Heart left ventricle (tissue), 16 donors: ENCODE measurements at regions not wholly inside any gene's neighbourhood (a gene's known extent, or its start where the extent isn't known, plus 50 kb on each side); places are given as distances from the start of the nearest gene placed in this dataset.

Source experiments
- ATAC-seq, 4 donors: fragments of 200-7000 bp; cut with Tn5 transposase; one replicate each; pipeline ENCODE4 v1.9.1; 2020 to 2022; ENCODE audit warnings: moderate library complexity in 4 of 4, mild to moderate bottlenecking in 3 of 4, moderate number of reproducible peaks in 1 of 4
- DNase-seq, 5 donors: peaks; one replicate each; pipeline ENCODE4 v3.0.0-alpha.2; 2020
- H3K27ac ChIP-seq, 12 donors: fragments of 200-600 bp; sonication (generic) in 4 of 12; one replicate each; pipeline versions ENCODE4 v1.5.0 to v1.8.0; 2016 to 2022; ENCODE audit warnings: mild to moderate bottlenecking in 2 of 12
- H3K27me3 ChIP-seq, 9 donors: fragments of 200-600 bp; sonication (generic) in 2 of 9; one replicate each; pipeline versions ENCODE4 v1.5.1 to v1.8.0; 2016 to 2022; ENCODE audit warnings: mild to moderate bottlenecking in 3 of 9
- H3K36me3 ChIP-seq, 9 donors: fragments of 200-600 bp; sonication (generic) in 2 of 9; one replicate each; pipeline versions ENCODE4 v1.5.0 to v1.8.0; 2018 to 2022; ENCODE audit warnings: mild to moderate bottlenecking in 2 of 9
- H3K4me1 ChIP-seq, 12 donors: fragments of 200-600 bp; sonication (generic) in 4 of 12; one replicate each; pipeline versions ENCODE4 v1.5.0 to v1.8.0; 2016 to 2022; ENCODE audit warnings: mild to moderate bottlenecking in 3 of 12
- H3K4me3 ChIP-seq, 12 donors: fragments of 200-600 bp; sonication (generic) in 4 of 12; one replicate each; pipeline versions ENCODE4 v1.5.0 to v1.8.0; 2017 to 2022; ENCODE audit warnings: mild to moderate bottlenecking in 9 of 12, moderate library complexity in 4 of 12
- H3K9me3 ChIP-seq, 12 donors: fragments of 200-600 bp; sonication (generic) in 4 of 12; one replicate each; pipeline versions ENCODE4 v1.5.0 to v1.8.0; 2016 to 2022; ENCODE audit warnings: mild to moderate bottlenecking in 1 of 12
- CTCF ChIP-seq, 12 donors: fragments of 200-600 bp; sonication (generic) in 4 of 12; IDR thresholded peaks; one replicate each; pipeline versions ENCODE4 v1.5.0 to v1.8.0; 2018 to 2022; ENCODE audit warnings: antibody characterized with exemption in 12 of 12, mild to moderate bottlenecking in 5 of 12
- POLR2A ChIP-seq, 2 donors: fragments of 450-650 bp; IDR thresholded peaks; one replicate each; pipeline ENCODE4 v1.6.1; 2017; ENCODE audit warnings: antibody characterized with exemption in 2 of 2, mild to moderate bottlenecking in 2 of 2, moderate library complexity in 2 of 2
- WGBS, 4 donors: extraction: QIAGEN DNeasy Blood & Tissue Kit in 2 of 4; methylation state at CpG; one replicate each; pipeline versions ENCODE4 v1.1.5 to v1.1.7; 2013 to 2018; 5-methylcytosine and 5-hydroxymethylcytosine counted together
- intact Hi-C, 10 donors: fragments of 100-400 bp; cut with DNase I; formaldehyde crosslinking; loops; one replicate each; pipeline versions ENCODE4 v1.11.1 to v1.14.2; 2022
- donor health status: ischemic (EF 13 %, LVEDD 7.1; RV severe dilation, severe dysfunction).
- donor health status: healthy with polysubstance abuse.
- donor health status: DM: no; HTN: yes; CAD: no.
- donor health status: DM: no; HTN: no; CAD: no.
- donor health status: ischemic (EF 25% LVEDD 6.9; RV normal size, moderate dysfunction).
- donor health status: ischemic (EF 25% LVEDD 5.7; RV mildly dilated, moderate dysfunction).
- donor health status: healthy.
- donor health status: DM: yes; HTN: yes; CAD: no.
- donor health status: ischemic (EF 35%, LVEDD 5.7; RV mildly dilated, moderate dysfunction).
- donor health status: nonischemic (EF 11% LVEDD 7.7; RV severe dilation, severe dysfunction).
- donor health status: DM: yes; HTN: yes; CAD: no.
- donor health status: PGD.
- donor health status: ischemic (EF 29% LVEDD 5.4; RV normal size, mild dysfunction).
- donor health status: nonischemic (EF 23%, LVEDD 6.1; RV moderate dilation, normal function).

- H3K27me3 ChIP-seq, result no peaks in the 10 kb centered on the region
- WGBS, 4 donors, result 80 to 88% (median 85%) methylated on average over 1 of the region's 1 CpG
- ATAC-seq (no peak), DNase-seq (no peak)
- peaks cover 0 to 12% (median 0%) of the 10 kb centered on the region in 12 donors for H3K9me3 ChIP-seq
- no peaks in the 10 kb centered on the region for H3K4me1 ChIP-seq
- no peak overlapping the region for H3K27ac ChIP-seq
- H3K4me3 ChIP-seq, result no peak overlapping the region
- intact Hi-C loops, result no loop called here
- TF ChIP-seq CTCF (IDR thresholded peaks at IDR 0.05), result no peak
- no peak for TF ChIP-seq POLR2A (IDR thresholded peaks at IDR 0.05)
- no peaks in the 10 kb centered on the region for H3K36me3 ChIP-seq
These were observed 1363.9 kb upstream of the ADGRL2 start for GRCh38 chr1:80436851-80437250.

GRCh38 chr1:80427881-80428280 is 1372.9 kb upstream of the ADGRL2 start:
- no peaks in the 10 kb centered on the region for H3K36me3 ChIP-seq
- DNase-seq, result no peak
- ATAC-seq, result no peak
- no peak for TF ChIP-seq POLR2A (IDR thresholded peaks at IDR 0.05)
- TF ChIP-seq CTCF (IDR thresholded peaks at IDR 0.05), result no peak
- H3K4me3 ChIP-seq, result no peak overlapping the region
- peaks cover 0 to 3% (median 0%) of the 10 kb centered on the region in 12 donors for H3K9me3 ChIP-seq
- no peak overlapping the region for H3K27ac ChIP-seq
- H3K27me3 ChIP-seq, result no peaks in the 10 kb centered on the region
- WGBS, 4 donors, result 73 to 85% (median 76%) methylated on average over 3 of the region's 3 CpGs
- H3K4me1 ChIP-seq, result no peaks in the 10 kb centered on the region
- intact Hi-C loops, result no loop called here

GRCh38 chr1:80424249-80424648 is 1376.5 kb upstream of the ADGRL2 start:
- no peak for DNase-seq
- Histone ChIP-seq H3K4me1 (no peaks in the 10 kb centered on the region), H3K4me3 (no peak overlapping the region), H3K36me3 (no peaks in the 10 kb centered on the region), H3K9me3 (peaks cover 0 to 2% (median 0%) of the 10 kb centered on the region in 12 donors), H3K27me3 (no peaks in the 10 kb centered on the region), H3K27ac (no peak overlapping the region)
- TF ChIP-seq POLR2A (IDR thresholded peaks at IDR 0.05) (no peak), CTCF (IDR thresholded peaks at IDR 0.05) (no peak)
- intact Hi-C loops, result no loop called here
- 76 to 88% (median 86%) methylated on average over 1 of the region's 1 CpG for WGBS, 4 donors
- no peak for ATAC-seq

- no peaks in the 10 kb centered on the region for H3K27me3 ChIP-seq
- ATAC-seq (no peak), DNase-seq (no peak)
- intact Hi-C loops, result no loop called here
- no peaks in the 10 kb centered on the region for H3K36me3 ChIP-seq
- H3K4me1 ChIP-seq, result no peaks in the 10 kb centered on the region
- H3K9me3 ChIP-seq, result peaks cover 0 to 8% (median 0%) of the 10 kb centered on the region in 12 donors
- no peak overlapping the region for H3K27ac ChIP-seq
- TF ChIP-seq POLR2A (IDR thresholded peaks at IDR 0.05) (no peak), CTCF (IDR thresholded peaks at IDR 0.05) (no peak)
- WGBS, 4 donors, result 65 to 84% (median 79%) methylated on average over 1 of the region's 1 CpG
- H3K4me3 ChIP-seq, result no peak overlapping the region
These were observed 1382.6 kb upstream of the ADGRL2 start for GRCh38 chr1:80418134-80418533.
